Trophoblast cell (in vitro differentiated cells and primary cell): ENCODE measurements at regions not wholly inside any gene's neighbourhood (a gene's known extent, or its start where the extent isn't known, plus 50 kb on each side); places are given as distances from the start of the nearest gene placed in this dataset.

ENCODE experiments used
- DNase-seq, 2 donors: peaks; one replicate each; pipeline ENCODE4 v3.0.0-alpha.2; 2016
- H2AFZ ChIP-seq: 2 replicates; pipeline ENCODE4 v1.6.1; 2013; ENCODE audit warnings: low read length, moderate library complexity, mild to moderate bottlenecking; ENCODE audit not compliant: insufficient read depth, poor library complexity
- H2AK5ac ChIP-seq: 2 replicates; pipeline ENCODE4 v1.6.1; 2013; ENCODE audit warnings: mild to moderate bottlenecking, low read length
- H2BK120ac ChIP-seq: 2 replicates; pipeline ENCODE4 v1.6.1; 2013; ENCODE audit warnings: low read length, mild to moderate bottlenecking, moderate library complexity; ENCODE audit not compliant: insufficient read depth, poor library complexity
- H2BK12ac ChIP-seq: 2 replicates; pipeline ENCODE4 v1.6.1; 2013; ENCODE audit warnings: mild to moderate bottlenecking, low read length, moderate library complexity
- H2BK5ac ChIP-seq: 2 replicates; pipeline ENCODE4 v1.6.1; 2013; ENCODE audit warnings: low read length, low read depth, moderate library complexity, mild to moderate bottlenecking; ENCODE audit not compliant: poor library complexity
- H3K14ac ChIP-seq: 2 replicates; pipeline ENCODE4 v1.6.1; 2013; ENCODE audit warnings: mild to moderate bottlenecking, low read length
- H3K18ac ChIP-seq: 2 replicates; pipeline ENCODE4 v1.6.1; 2013; ENCODE audit warnings: mild to moderate bottlenecking, low read length
- H3K23ac ChIP-seq: 2 replicates; pipeline ENCODE4 v1.6.1; 2013; ENCODE audit warnings: low read length
- H3K27ac ChIP-seq: 2 replicates; pipeline ENCODE4 v1.5.1; 2013; ENCODE audit warnings: low read depth, mild to moderate bottlenecking, inconsistent platforms, low read length, moderate library complexity
- H3K27me3 ChIP-seq: 2 replicates; pipeline ENCODE4 v1.6.1; 2013; ENCODE audit warnings: inconsistent platforms, mild to moderate bottlenecking, low read length, moderate library complexity; ENCODE audit not compliant: insufficient read depth
- H3K36me3 ChIP-seq, 2 experiments: 1 replicate in 1 of 2; 2 replicates in 1 of 2; pipeline ENCODE4 v1.6.1; 2013; ENCODE audit warnings: low read length in 2 of 2, mild to moderate bottlenecking in 2 of 2, moderate library complexity in 1 of 2; ENCODE audit not compliant: insufficient read depth in 2 of 2, control insufficient read depth in 1 of 2
- H3K4ac ChIP-seq: 2 replicates; pipeline ENCODE4 v1.6.1; 2013; ENCODE audit warnings: low read depth, mild to moderate bottlenecking, low read length, moderate library complexity
- H3K4me1 ChIP-seq, 2 experiments: 1 replicate in 1 of 2; 2 replicates in 1 of 2; pipeline ENCODE4 v1.6.1; 2013; ENCODE audit warnings: low read length in 2 of 2, mild to moderate bottlenecking in 2 of 2, moderate library complexity in 1 of 2; ENCODE audit not compliant: insufficient read depth in 2 of 2, control insufficient read depth in 1 of 2
- H3K4me2 ChIP-seq: 2 replicates; pipeline ENCODE4 v1.6.1; 2013; ENCODE audit warnings: inconsistent platforms, mild to moderate bottlenecking, low read length, moderate library complexity
- H3K4me3 ChIP-seq: 2 replicates; pipeline ENCODE4 v1.5.1; 2013; ENCODE audit warnings: mild to moderate bottlenecking, low read depth, low read length, inconsistent platforms
- H3K79me1 ChIP-seq: one replicate; pipeline ENCODE4 v1.6.1; 2013; ENCODE audit warnings: low read length
- H3K79me2 ChIP-seq: 2 replicates; pipeline ENCODE4 v1.6.1; 2013; ENCODE audit warnings: low read length, mild to moderate bottlenecking; ENCODE audit not compliant: control insufficient read depth, insufficient read depth, poor library complexity
- H3K9ac ChIP-seq: 2 replicates; pipeline ENCODE4 v1.6.1; 2013; ENCODE audit warnings: mild to moderate bottlenecking, low read length
- H3K9me3 ChIP-seq: 2 replicates; pipeline ENCODE4 v1.6.1; 2013; ENCODE audit warnings: low read depth, mild to moderate bottlenecking, control low read depth, inconsistent platforms, low read length; ENCODE audit not compliant: insufficient read depth
- H4K12ac ChIP-seq: 2 replicates; pipeline ENCODE4 v1.6.1; 2013; ENCODE audit warnings: low read depth, mild to moderate bottlenecking, low read length, moderate library complexity
- H4K8ac ChIP-seq: 2 replicates; pipeline ENCODE4 v1.6.1; 2013; ENCODE audit warnings: low read depth, mild to moderate bottlenecking, low read length, moderate library complexity
- H4K91ac ChIP-seq: one replicate; pipeline ENCODE4 v1.6.1; 2013; ENCODE audit warnings: low read depth, mild to moderate bottlenecking, low read length, moderate library complexity
- WGBS: extraction: QIAGEN DNeasy Blood & Tissue Kit; methylation state at CpG from one replicate; pipeline ENCODE4 v1.1.7; 2013; ENCODE audit warnings: missing lambda C conversion rate; ENCODE audit not compliant: insufficient read length, insufficient coverage; ENCODE audit errors: extremely low coverage; 5-methylcytosine and 5-hydroxymethylcytosine counted together

- Histone ChIP-seq H3K79me2 (no peaks in the 10 kb centered on the region), H3K9ac (no peak overlapping the region), H2AFZ (no peak overlapping the region), H3K79me1 (no peaks in the 10 kb centered on the region), H3K9me3 (no peaks in the 10 kb centered on the region), H4K8ac (no peak overlapping the region), H4K91ac (no peak overlapping the region), H2BK12ac (no peak overlapping the region), H3K14ac (no peak overlapping the region), H2BK120ac (no peak overlapping the region), H3K4me1 (peaks cover 0 to 5% of the 10 kb centered on the region in 2 experiments), H3K4me2 (no peak overlapping the region), H3K23ac (no peak overlapping the region), H3K27ac (no peak overlapping the region), H2BK5ac (no peak overlapping the region), H3K36me3 (no peaks in the 10 kb centered on the region), H2AK5ac (no peak overlapping the region), H3K27me3 (no peaks in the 10 kb centered on the region), H3K18ac (no peak overlapping the region), H3K4ac (no peak overlapping the region), H3K4me3 (no peak overlapping the region), H4K12ac (no peak overlapping the region)
- no peak for DNase-seq
- no CpG with 5 or more reads among the region's 2 CpGs for WGBS
Measured at GRCh38 chr18:55072181-55072580, 112.9 kb upstream of the CCDC68 start.

DNA sequence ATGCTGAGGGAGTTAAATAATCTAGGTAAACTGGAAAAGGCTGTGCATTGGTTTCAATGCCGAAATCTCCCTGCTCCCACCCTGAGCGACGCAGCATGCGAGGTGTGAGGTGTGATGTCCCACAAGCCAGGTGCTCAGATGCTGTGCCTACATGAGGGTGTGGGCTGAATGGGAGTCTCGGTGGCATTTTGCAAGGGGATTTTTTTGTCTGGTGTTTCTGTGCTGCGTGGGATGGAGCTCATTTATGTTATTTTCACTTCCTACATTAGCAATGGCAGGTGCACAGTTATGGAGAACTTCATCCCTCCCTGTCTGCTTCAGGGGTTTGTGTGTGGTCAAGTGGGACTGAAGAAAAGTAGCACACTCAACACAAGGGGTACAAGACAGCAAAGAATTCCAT, 110.2 kb upstream of the CCDC68 start:
- no peak for DNase-seq
- Histone ChIP-seq H3K4me2 (no peak overlapping the region), H3K4me1 (no peaks in the 10 kb centered on the region)

GRCh38 chr18:55064760-55065159, 105.5 kb upstream of the CCDC68 start:
- H3K18ac ChIP-seq, result no peak overlapping the region
- H3K23ac ChIP-seq, result no peak overlapping the region
- no peak overlapping the region for H4K12ac ChIP-seq
- H3K4me2 ChIP-seq, result no peak overlapping the region
- H3K27ac ChIP-seq, result no peak overlapping the region
- WGBS, result no CpG with 5 or more reads among the region's 5 CpGs
- no peak overlapping the region for H4K8ac ChIP-seq
- no peak overlapping the region for H3K4me3 ChIP-seq
- H2BK120ac ChIP-seq, result no peak overlapping the region
- H3K27me3 ChIP-seq, result no peaks in the 10 kb centered on the region
- no peak overlapping the region for H2AK5ac ChIP-seq
- no peak overlapping the region for H2AFZ ChIP-seq
- H3K4me1 ChIP-seq, result no peaks in the 10 kb centered on the region
- H3K9me3 ChIP-seq, result no peaks in the 10 kb centered on the region
- H2BK5ac ChIP-seq, result no peak overlapping the region
- H3K4ac ChIP-seq, result no peak overlapping the region
- H3K79me1 ChIP-seq, result no peaks in the 10 kb centered on the region
- DNase-seq, result no peak
- no peak overlapping the region for H3K14ac ChIP-seq
- H3K79me2 ChIP-seq, result no peaks in the 10 kb centered on the region
- H2BK12ac ChIP-seq, result no peak overlapping the region
- no peak overlapping the region for H4K91ac ChIP-seq
- H3K9ac ChIP-seq, result no peak overlapping the region
- H3K36me3 ChIP-seq, result no peaks in the 10 kb centered on the region

More for the DNA sequence above, 110.2 kb upstream of the CCDC68 start:
- Histone ChIP-seq H3K79me1 (no peaks in the 10 kb centered on the region), H3K9ac (no peak overlapping the region), H2BK5ac (no peak overlapping the region), H3K4ac (no peak overlapping the region), H4K12ac (no peak overlapping the region), H2AK5ac (no peak overlapping the region), H3K27ac (no peak overlapping the region), H2BK12ac (no peak overlapping the region), H4K8ac (no peak overlapping the region), H3K23ac (no peak overlapping the region), H3K79me2 (no peaks in the 10 kb centered on the region), H3K9me3 (no peaks in the 10 kb centered on the region), H3K27me3 (no peaks in the 10 kb centered on the region), H3K18ac (no peak overlapping the region), H4K91ac (no peak overlapping the region), H2BK120ac (no peak overlapping the region), H3K14ac (no peak overlapping the region), H2AFZ (no peak overlapping the region), H3K36me3 (no peaks in the 10 kb centered on the region), H3K4me3 (no peak overlapping the region)
- no CpG with 5 or more reads among the region's 6 CpGs for WGBS

- Histone ChIP-seq H2BK120ac (no peak overlapping the region), H3K9ac (no peak overlapping the region), H4K8ac (no peak overlapping the region), H2BK5ac (no peak overlapping the region), H3K79me1 (no peaks in the 10 kb centered on the region), H3K79me2 (no peaks in the 10 kb centered on the region), H3K23ac (no peak overlapping the region), H2AK5ac (no peak overlapping the region), H2AFZ (no peak overlapping the region), H3K36me3 (no peaks in the 10 kb centered on the region), H3K18ac (no peak overlapping the region), H3K27me3 (no peaks in the 10 kb centered on the region), H2BK12ac (no peak overlapping the region), H3K4me2 (no peak overlapping the region), H3K4me3 (no peak overlapping the region), H4K12ac (no peak overlapping the region), H3K14ac (no peak overlapping the region), H3K4ac (no peak overlapping the region), H3K4me1 (no peaks in the 10 kb centered on the region), H4K91ac (no peak overlapping the region), H3K27ac (no peak overlapping the region), H3K9me3 (no peaks in the 10 kb centered on the region)
- WGBS, result no CpG with 5 or more reads among the region's 4 CpGs
- DNase-seq, result no peak
Measured at GRCh38 chr18:55064073-55064472, 104.8 kb upstream of the CCDC68 start.
